IPS-18a (cell line): ENCODE measurements at regions not wholly inside any gene's neighbourhood (a gene's known extent, or its start where the extent isn't known, plus 50 kb on each side); places are given as distances from the start of the nearest gene placed in this dataset.

Source experiments
- H3K27ac ChIP-seq: one replicate; pipeline ENCODE4 v1.5.1; 2013; ENCODE audit warnings: low read length
- H3K27me3 ChIP-seq: one replicate; pipeline ENCODE4 v1.6.1; 2013; ENCODE audit warnings: mild to moderate bottlenecking, low read length; ENCODE audit not compliant: control insufficient read depth, insufficient read depth
- H3K36me3 ChIP-seq: one replicate; pipeline ENCODE4 v1.6.1; 2013; ENCODE audit warnings: low read depth, low read length; ENCODE audit not compliant: control insufficient read depth
- H3K4me1 ChIP-seq: one replicate; pipeline ENCODE4 v1.6.1; 2013; ENCODE audit warnings: low read depth, low read length; ENCODE audit not compliant: control insufficient read depth
- H3K4me3 ChIP-seq: one replicate; pipeline ENCODE4 v1.5.1; 2013; ENCODE audit warnings: low read length
- H3K9ac ChIP-seq: one replicate; pipeline ENCODE4 v1.6.1; 2013; ENCODE audit warnings: mild to moderate bottlenecking, low read length, moderate library complexity
- H3K9me3 ChIP-seq: one replicate; pipeline ENCODE4 v1.6.1; 2013; ENCODE audit warnings: low read depth, low read length; ENCODE audit not compliant: control insufficient read depth

- no peak overlapping the region for H3K9ac ChIP-seq
- no peaks in the 10 kb centered on the region for H3K9me3 ChIP-seq
- H3K27ac ChIP-seq = no peak overlapping the region
- H3K4me1 ChIP-seq = peaks cover 3% of the 10 kb centered on the region
- no peaks in the 10 kb centered on the region for H3K36me3 ChIP-seq
- H3K4me3 ChIP-seq = no peak overlapping the region
- no peaks in the 10 kb centered on the region for H3K27me3 ChIP-seq
Measured at GRCh38 chr14:36059531-36059930, 117.0 kb downstream of the PTCSC3 start.

GRCh38 chr14:36057452-36058116 is 118.9 kb downstream of the PTCSC3 start:
- Histone ChIP-seq H3K4me3 (no peak overlapping the region), H3K4me1 (peaks cover 3% of the 10 kb centered on the region), H3K9ac (no peak overlapping the region), H3K36me3 (no peaks in the 10 kb centered on the region), H3K27me3 (no peaks in the 10 kb centered on the region), H3K9me3 (no peaks in the 10 kb centered on the region), H3K27ac (no peak overlapping the region)

GRCh38 chr14:36056845-36057244 is 119.7 kb downstream of the PTCSC3 start:
- Histone ChIP-seq H3K4me3 (no peak overlapping the region), H3K27me3 (no peaks in the 10 kb centered on the region), H3K4me1 (peaks cover 3% of the 10 kb centered on the region), H3K27ac (no peak overlapping the region), H3K9ac (no peak overlapping the region), H3K9me3 (no peaks in the 10 kb centered on the region), H3K36me3 (no peaks in the 10 kb centered on the region)

- Histone ChIP-seq H3K9ac (no peak overlapping the region), H3K4me1 (peaks cover 3% of the 10 kb centered on the region), H3K36me3 (no peaks in the 10 kb centered on the region), H3K4me3 (no peak overlapping the region), H3K27ac (no peak overlapping the region), H3K9me3 (no peaks in the 10 kb centered on the region), H3K27me3 (no peaks in the 10 kb centered on the region)
Measured at GRCh38 chr14:36055681-36056225, 120.8 kb downstream of the PTCSC3 start.

- H3K9ac ChIP-seq = no peak overlapping the region
- H3K9me3 ChIP-seq = no peaks in the 10 kb centered on the region
- no peaks in the 10 kb centered on the region for H3K27me3 ChIP-seq
- no peaks in the 10 kb centered on the region for H3K36me3 ChIP-seq
- no peak overlapping the region for H3K27ac ChIP-seq
- peaks cover 3% of the 10 kb centered on the region for H3K4me1 ChIP-seq
- no peak overlapping the region for H3K4me3 ChIP-seq
Measured at GRCh38 chr14:36055052-36055378, 121.5 kb downstream of the PTCSC3 start.

GRCh38 chr14:36054353-36055051 is 122.0 kb downstream of the PTCSC3 start:
- Histone ChIP-seq H3K27ac (no peak overlapping the region), H3K4me1 (peaks cover under 1% of the 10 kb centered on the region), H3K9ac (no peak overlapping the region), H3K4me3 (no peak overlapping the region), H3K27me3 (no peaks in the 10 kb centered on the region), H3K36me3 (no peaks in the 10 kb centered on the region), H3K9me3 (no peaks in the 10 kb centered on the region)

GRCh38 chr14:36052681-36053080 is 123.8 kb downstream of the PTCSC3 start:
- Histone ChIP-seq H3K9me3 (no peaks in the 10 kb centered on the region), H3K4me3 (no peak overlapping the region), H3K36me3 (no peaks in the 10 kb centered on the region), H3K4me1 (peaks cover 4% of the 10 kb centered on the region), H3K9ac (no peak overlapping the region), H3K27me3 (no peaks in the 10 kb centered on the region), H3K27ac (no peak overlapping the region)

- H3K4me1 ChIP-seq = peaks cover 11% of the 10 kb centered on the region
- no peaks in the 10 kb centered on the region for H3K9me3 ChIP-seq
- no peak overlapping the region for H3K4me3 ChIP-seq
- no peaks in the 10 kb centered on the region for H3K27me3 ChIP-seq
- no peak overlapping the region for H3K27ac ChIP-seq
- H3K36me3 ChIP-seq = no peaks in the 10 kb centered on the region
- H3K9ac ChIP-seq = no peak overlapping the region
Measured at GRCh38 chr14:36052063-36052462, 124.5 kb downstream of the PTCSC3 start.

GRCh38 chr14:36048667-36049066 is 127.9 kb downstream of the PTCSC3 start:
- no peak overlapping the region for H3K9ac ChIP-seq
- H3K27me3 ChIP-seq = no peaks in the 10 kb centered on the region
- H3K9me3 ChIP-seq = no peaks in the 10 kb centered on the region
- H3K36me3 ChIP-seq = no peaks in the 10 kb centered on the region
- peaks cover 15% of the 10 kb centered on the region for H3K4me1 ChIP-seq
- H3K27ac ChIP-seq = no peak overlapping the region
- no peak overlapping the region for H3K4me3 ChIP-seq

- Histone ChIP-seq H3K27ac (peak overlapping the region; percentile 34), H3K36me3 (no peaks in the 10 kb centered on the region), H3K9me3 (no peaks in the 10 kb centered on the region), H3K9ac (no peak overlapping the region), H3K4me1 (peaks cover 15% of the 10 kb centered on the region), H3K27me3 (no peaks in the 10 kb centered on the region), H3K4me3 (peak overlapping the region; percentile 15)
Measured at GRCh38 chr14:36047912-36048311, 128.6 kb downstream of the PTCSC3 start.

- no peak overlapping the region for H3K4me3 ChIP-seq
- H3K4me1 ChIP-seq = no peaks in the 10 kb centered on the region
- no peak overlapping the region for H3K9ac ChIP-seq
- H3K36me3 ChIP-seq = no peaks in the 10 kb centered on the region
- no peaks in the 10 kb centered on the region for H3K27me3 ChIP-seq
- H3K9me3 ChIP-seq = no peaks in the 10 kb centered on the region
- H3K27ac ChIP-seq = no peak overlapping the region
Measured at GRCh38 chr14:36035675-36036074, 140.8 kb downstream of the PTCSC3 start.

GRCh38 chr14:36028665-36029064 is 147.9 kb downstream of the PTCSC3 start:
- Histone ChIP-seq H3K9ac (no peak overlapping the region), H3K4me3 (no peak overlapping the region), H3K36me3 (no peaks in the 10 kb centered on the region), H3K9me3 (no peaks in the 10 kb centered on the region), H3K27me3 (no peaks in the 10 kb centered on the region), H3K27ac (no peak overlapping the region), H3K4me1 (no peaks in the 10 kb centered on the region)
